ENCODE measurements at regions not wholly inside any gene's neighbourhood (a gene's known extent, or its start where the extent isn't known, plus 50 kb on each side); places are given as distances from the start of the nearest gene placed in this dataset.

GRCh38 chr9:28127101-28127500, 553.8 kb upstream of the C9orf72 start:
- H4K5ac ChIP-seq (ENCODE audit: low read depth, low read length): no peak overlapping the region
- H2AK9ac ChIP-seq (replicated peaks; ENCODE audit: low read depth, low read length, poor library complexity): no peak overlapping the region
- no peak overlapping the region for H2BK5ac ChIP-seq (ENCODE audit: low read depth, low read length, poor library complexity, severe bottlenecking)
- H3K4me3 ChIP-seq (ENCODE audit: insufficient read depth, low read depth, low read length): no peak overlapping the region
- dilution Hi-C loops (cut with HindIII; ENCODE audit: low sequenced_read_pairs, unreplicated experiment): no loop called here
- H2BK15ac ChIP-seq (ENCODE audit: low read depth, low read length): no peak overlapping the region
- H3K4me2 ChIP-seq (ENCODE audit: low read depth, low read length): no peak overlapping the region
- no peak for ATAC-seq (ENCODE audit: low read depth)
- no CpG with 5 or more reads among the region's 3 CpGs for WGBS, 2 experiments (ENCODE audit: extremely low coverage in 2 of 2, insufficient read length in 1 of 2)
- H4K91ac ChIP-seq (ENCODE audit: insufficient read depth, low read depth, low read length): no peak overlapping the region
- H2AFZ ChIP-seq (replicated peaks; ENCODE audit: low read length, poor library complexity): no peak overlapping the region
- in situ Hi-C loops (cut with MboI; ENCODE audit: low sequenced_read_pairs): no loop called here
- H3K56ac ChIP-seq (ENCODE audit: extremely low read depth, insufficient read depth, low read length): no peak overlapping the region
- ChIA-PET POLR2A (ENCODE audit: unreplicated experiment) (no interaction called here), CTCF (no interaction called here)
- no peak overlapping the region for H2BK120ac ChIP-seq (ENCODE audit: low read depth, low read length)
- no peak overlapping the region for H2AK5ac ChIP-seq (ENCODE audit: low read depth, low read length)
- no peaks in the 10 kb centered on the region for H3K36me3 ChIP-seq (ENCODE audit: control insufficient read depth, insufficient read depth, low read length)
- H3K23ac ChIP-seq (ENCODE audit: low read depth, low read length): no peak overlapping the region
- H2BK20ac ChIP-seq (ENCODE audit: low read depth, low read length): no peak overlapping the region
- H3K9me1 ChIP-seq (ENCODE audit: insufficient read depth, low read length): no peaks in the 10 kb centered on the region
- intact Hi-C loops (cut with micrococcal nuclease): no loop called here
- no peaks in the 10 kb centered on the region for H3K4me1 ChIP-seq (ENCODE audit: control insufficient read depth, insufficient read depth, low read length)
- H3K27me3 ChIP-seq (ENCODE audit: control insufficient read depth, insufficient read depth, low read length): no peaks in the 10 kb centered on the region
- no peaks in the 10 kb centered on the region for H3K79me1 ChIP-seq (ENCODE audit: low read depth in 1 of 2, low read length in 2 of 2)
- no peaks in the 10 kb centered on the region for H4K20me1 ChIP-seq (ENCODE audit: insufficient read depth, low read length)
- no peak overlapping the region for H3K4ac ChIP-seq (ENCODE audit: low read depth, low read length)
- H3K9me3 ChIP-seq (ENCODE audit: control insufficient read depth, insufficient read depth, low read length): no peaks in the 10 kb centered on the region
- DNase-seq: no peak
- H3K18ac ChIP-seq (ENCODE audit: low read depth, low read length): no peak overlapping the region
- H3K14ac ChIP-seq (replicated peaks; ENCODE audit: low read depth, low read length): no peak overlapping the region
- no peak overlapping the region for H3K27ac ChIP-seq (ENCODE audit: insufficient read depth, low read length)
- TF ChIP-seq, protein P1, sequence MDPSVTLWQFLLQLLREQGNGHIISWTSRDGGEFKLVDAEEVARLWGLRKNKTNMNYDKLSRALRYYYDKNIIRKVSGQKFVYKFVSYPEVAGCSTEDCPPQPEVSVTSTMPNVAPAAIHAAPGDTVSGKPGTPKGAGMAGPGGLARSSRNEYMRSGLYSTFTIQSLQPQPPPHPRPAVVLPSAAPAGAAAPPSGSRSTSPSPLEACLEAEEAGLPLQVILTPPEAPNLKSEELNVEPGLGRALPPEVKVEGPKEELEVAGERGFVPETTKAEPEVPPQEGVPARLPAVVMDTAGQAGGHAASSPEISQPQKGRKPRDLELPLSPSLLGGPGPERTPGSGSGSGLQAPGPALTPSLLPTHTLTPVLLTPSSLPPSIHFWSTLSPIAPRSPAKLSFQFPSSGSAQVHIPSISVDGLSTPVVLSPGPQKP (IDR thresholded peaks at IDR 0.05; ENCODE audit: borderline replicate concordance, low read depth, low read length): no peak
- no peak for TF ChIP-seq RFX5 (IDR thresholded peaks at IDR 0.05; ENCODE audit: low read depth, low read length)
- BruUV-seq (replicated peaks): no TSS peak
- H3K9ac ChIP-seq (ENCODE audit: low read depth, low read length): no peak overlapping the region
- H4K8ac ChIP-seq (ENCODE audit: low read depth in 2 of 2, low read length in 2 of 2): no peak overlapping the region
